Ishikawa (cell line): ENCODE measurements at regions not wholly inside any gene's neighbourhood (a gene's known extent, or its start where the extent isn't known, plus 50 kb on each side); places are given as distances from the start of the nearest gene placed in this dataset.

Source experiments
- CEBPB ChIP-seq: IDR thresholded peaks from 2 replicates; pipeline ENCODE4 v1.6.1; 2012
- CREB1 ChIP-seq: IDR thresholded peaks from 2 replicates; pipeline ENCODE4 v1.6.1; 2012; ENCODE audit warnings: low read depth
- EGR1 ChIP-seq: IDR thresholded peaks from 2 replicates; pipeline ENCODE4 v1.6.1; 2012
- EP300 ChIP-seq: IDR thresholded peaks from 2 replicates; pipeline ENCODE4 v1.6.1; 2012; ENCODE audit warnings: borderline replicate concordance
- FOXM1 ChIP-seq: IDR thresholded peaks from 2 replicates; pipeline ENCODE4 v1.6.1; 2012; ENCODE audit warnings: low read depth, borderline replicate concordance
- MAX ChIP-seq: IDR thresholded peaks from 2 replicates; pipeline ENCODE4 v1.6.1; 2012
- NFIC ChIP-seq: IDR thresholded peaks from 2 replicates; pipeline ENCODE4 v1.6.1; 2012
- RAD21 ChIP-seq: IDR thresholded peaks from 2 replicates; pipeline ENCODE4 v1.6.1; 2012; ENCODE audit warnings: low read depth
- REST ChIP-seq: IDR thresholded peaks from 2 replicates; pipeline ENCODE4 v1.6.1; 2012; ENCODE audit warnings: low read depth, mild to moderate bottlenecking
- TAF1 ChIP-seq: IDR thresholded peaks from 2 replicates; pipeline ENCODE4 v1.6.1; 2012; ENCODE audit warnings: low read depth, mild to moderate bottlenecking
- TCF12 ChIP-seq: IDR thresholded peaks from 2 replicates; pipeline ENCODE4 v1.6.1; 2012; ENCODE audit warnings: low read depth
- TEAD4 ChIP-seq: IDR thresholded peaks from 2 replicates; pipeline ENCODE4 v1.6.1; 2012
- USF1 ChIP-seq: IDR thresholded peaks from 2 replicates; pipeline ENCODE4 v1.6.1; 2012
- YY1 ChIP-seq: IDR thresholded peaks from 2 replicates; pipeline ENCODE4 v1.6.1; 2012; ENCODE audit warnings: low read depth
- ZBTB7A ChIP-seq: IDR thresholded peaks from 2 replicates; pipeline ENCODE4 v1.6.1; 2012; ENCODE audit warnings: low read depth

GRCh38 chr18:11246495-11247300 lies 97.3 kb upstream of the PIEZO2 start:
- no peak for TF ChIP-seq TCF12

GRCh38 chr18:11245879-11246278 lies 96.5 kb upstream of the PIEZO2 start:
- TF ChIP-seq TAF1 (no peak), NFIC (no peak), CREB1 (no peak), TEAD4 (no peak), YY1 (no peak), CEBPB (no peak), ZBTB7A (no peak), FOXM1 (no peak), TCF12 (no peak), EGR1 (no peak), MAX (no peak), REST (no peak), USF1 (no peak), RAD21 (no peak), EP300 (no peak)

GRCh38 chr18:11237484-11237883 lies 88.1 kb upstream of the PIEZO2 start:
- TF ChIP-seq CREB1 (no peak), RAD21 (no peak), TEAD4 (no peak), EP300 (no peak), MAX (no peak), EGR1 (no peak), REST (no peak), FOXM1 (no peak), USF1 (no peak), YY1 (no peak), TAF1 (no peak), ZBTB7A (no peak), NFIC (no peak), TCF12 (no peak), CEBPB (no peak)

GRCh38 chr18:11237066-11237465 lies 87.7 kb upstream of the PIEZO2 start:
- TF ChIP-seq TCF12: no peak
- no peak for TF ChIP-seq EGR1
- no peak for TF ChIP-seq TAF1
- TF ChIP-seq USF1: no peak
- TF ChIP-seq FOXM1: no peak
- no peak for TF ChIP-seq REST
- no peak for TF ChIP-seq CEBPB
